ENCODE measurements at regions not wholly inside any gene's neighbourhood (a gene's known extent, or its start where the extent isn't known, plus 50 kb on each side); places are given as distances from the start of the nearest gene placed in this dataset.
"Not testable (repeated sequence)": the region's sequence is repeated elsewhere in the genome, so short reads cannot be mapped to it uniquely, and the experiment has no call there.

DNA sequence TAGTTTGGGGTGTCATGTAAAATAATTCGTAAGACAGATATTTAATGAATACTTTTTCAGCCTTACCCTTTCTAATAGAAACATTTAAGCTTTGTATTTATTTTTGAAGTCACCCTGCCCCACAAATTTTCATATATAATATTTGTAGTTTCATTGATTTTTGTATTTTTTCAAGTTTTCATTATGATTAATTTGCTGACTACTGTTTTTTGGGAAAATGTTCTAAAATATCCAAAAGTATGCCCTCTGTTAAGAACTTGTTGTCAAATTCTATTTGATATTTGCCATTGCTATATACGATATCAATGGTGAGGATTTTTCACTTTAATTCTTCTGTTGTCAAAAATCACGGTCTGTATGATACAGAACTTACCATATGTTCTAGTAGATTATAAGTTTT is 793.9 kb upstream of the CITED2 start:
- TF ChIP-seq, protein P1, sequence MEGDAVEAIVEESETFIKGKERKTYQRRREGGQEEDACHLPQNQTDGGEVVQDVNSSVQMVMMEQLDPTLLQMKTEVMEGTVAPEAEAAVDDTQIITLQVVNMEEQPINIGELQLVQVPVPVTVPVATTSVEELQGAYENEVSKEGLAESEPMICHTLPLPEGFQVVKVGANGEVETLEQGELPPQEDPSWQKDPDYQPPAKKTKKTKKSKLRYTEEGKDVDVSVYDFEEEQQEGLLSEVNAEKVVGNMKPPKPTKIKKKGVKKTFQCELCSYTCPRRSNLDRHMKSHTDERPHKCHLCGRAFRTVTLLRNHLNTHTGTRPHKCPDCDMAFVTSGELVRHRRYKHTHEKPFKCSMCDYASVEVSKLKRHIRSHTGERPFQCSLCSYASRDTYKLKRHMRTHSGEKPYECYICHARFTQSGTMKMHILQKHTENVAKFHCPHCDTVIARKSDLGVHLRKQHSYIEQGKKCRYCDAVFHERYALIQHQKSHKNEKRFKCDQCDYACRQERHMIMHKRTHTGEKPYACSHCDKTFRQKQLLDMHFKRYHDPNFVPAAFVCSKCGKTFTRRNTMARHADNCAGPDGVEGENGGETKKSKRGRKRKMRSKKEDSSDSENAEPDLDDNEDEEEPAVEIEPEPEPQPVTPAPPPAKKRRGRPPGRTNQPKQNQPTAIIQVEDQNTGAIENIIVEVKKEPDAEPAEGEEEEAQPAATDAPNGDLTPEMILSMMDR (conservative IDR thresholded peaks at IDR 0.05; ENCODE audit: low read depth, low read length), result no peak
- no peak overlapping the region for H3K4me3 ChIP-seq (ENCODE audit: low read length)
- DNase-seq (ENCODE audit: low read depth), result no peak

GRCh38 chr6:140160909-140161308 is 786.5 kb upstream of the CITED2 start:
- TF ChIP-seq, protein P1 (conservative IDR thresholded peaks at IDR 0.05; ENCODE audit: low read depth, low read length), result no peak

GRCh38 chr6:140160494-140160893 is 786.0 kb upstream of the CITED2 start:
- TF ChIP-seq, protein P1 (conservative IDR thresholded peaks at IDR 0.05; ENCODE audit: low read depth, low read length), result no peak

More at GRCh38 chr6:140160909-140161308, 786.5 kb upstream of the CITED2 start:
- H3K4me3 ChIP-seq (ENCODE audit: low read length), result no peak overlapping the region
- DNase-seq (ENCODE audit: low read depth), result no peak

GRCh38 chr6:140156131-140156530 is 781.7 kb upstream of the CITED2 start:
- TF ChIP-seq, protein P1 (conservative IDR thresholded peaks at IDR 0.05; ENCODE audit: low read depth, low read length), result no peak
- DNase-seq (ENCODE audit: low read depth), result no peak
- H3K4me3 ChIP-seq (ENCODE audit: low read length), result no peak overlapping the region

More at GRCh38 chr6:140160494-140160893, 786.0 kb upstream of the CITED2 start:
- no peak overlapping the region for H3K4me3 ChIP-seq (ENCODE audit: low read length)
- no peak for DNase-seq (ENCODE audit: low read depth)

DNA sequence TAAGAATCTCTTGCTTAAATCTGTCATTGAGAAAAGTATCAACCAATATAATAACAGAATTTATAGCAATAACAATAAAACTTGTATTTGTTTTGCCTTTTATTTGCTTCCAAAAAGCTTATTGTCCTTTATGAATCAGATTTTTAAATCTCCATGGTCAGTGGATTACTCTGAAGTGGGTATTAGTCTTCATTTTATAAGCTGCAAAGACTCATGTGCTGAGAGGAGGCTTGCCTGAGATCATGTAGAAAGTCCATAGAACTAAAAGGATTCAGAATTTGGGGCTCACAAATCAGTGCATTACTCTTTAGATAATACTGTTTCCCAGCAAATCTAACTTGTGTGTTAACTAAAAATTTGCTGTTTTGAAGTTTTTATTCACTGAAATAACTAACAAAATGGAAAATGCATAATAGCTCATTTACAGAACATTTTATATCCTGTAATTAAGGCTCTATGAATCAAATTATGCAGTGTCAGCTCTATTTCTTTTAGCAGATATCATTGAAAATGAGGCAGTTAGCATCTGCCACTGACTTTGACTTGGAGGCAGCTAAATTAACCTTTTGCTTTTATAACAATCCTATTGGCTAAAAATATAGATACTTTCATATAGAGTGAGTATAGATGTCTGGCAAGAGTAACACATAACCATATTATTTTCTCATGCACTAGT is 781.1 kb upstream of the CITED2 start:
- DNase-seq (ENCODE audit: low read depth), result no peak
- H3K4me3 ChIP-seq (ENCODE audit: low read length), result no peak overlapping the region
- TF ChIP-seq, protein P1 (conservative IDR thresholded peaks at IDR 0.05; ENCODE audit: low read depth, low read length), result no peak

DNA sequence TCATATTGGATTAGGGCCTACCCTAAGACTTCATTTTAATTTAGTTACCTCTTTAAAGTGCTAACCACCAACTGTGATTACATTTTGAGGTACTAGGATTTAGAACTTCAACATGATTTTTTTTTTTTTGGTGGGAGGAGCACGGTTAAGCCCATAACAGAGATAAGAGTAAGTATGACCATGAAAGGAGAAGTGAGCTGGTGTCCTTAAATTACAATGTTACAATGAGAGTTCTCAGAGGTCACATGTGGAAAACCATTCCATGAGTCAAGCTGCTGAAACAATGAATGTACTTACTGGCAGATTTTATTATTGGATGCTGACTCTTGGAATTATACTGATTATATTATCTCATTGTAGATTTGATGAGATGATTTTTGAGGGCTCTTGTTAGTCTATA is 779.3 kb upstream of the CITED2 start:
- no peak overlapping the region for H3K4me3 ChIP-seq (ENCODE audit: low read length)
- no peak for DNase-seq (ENCODE audit: low read depth)
- TF ChIP-seq, protein P1 (conservative IDR thresholded peaks at IDR 0.05; ENCODE audit: low read depth, low read length), result no peak

DNA sequence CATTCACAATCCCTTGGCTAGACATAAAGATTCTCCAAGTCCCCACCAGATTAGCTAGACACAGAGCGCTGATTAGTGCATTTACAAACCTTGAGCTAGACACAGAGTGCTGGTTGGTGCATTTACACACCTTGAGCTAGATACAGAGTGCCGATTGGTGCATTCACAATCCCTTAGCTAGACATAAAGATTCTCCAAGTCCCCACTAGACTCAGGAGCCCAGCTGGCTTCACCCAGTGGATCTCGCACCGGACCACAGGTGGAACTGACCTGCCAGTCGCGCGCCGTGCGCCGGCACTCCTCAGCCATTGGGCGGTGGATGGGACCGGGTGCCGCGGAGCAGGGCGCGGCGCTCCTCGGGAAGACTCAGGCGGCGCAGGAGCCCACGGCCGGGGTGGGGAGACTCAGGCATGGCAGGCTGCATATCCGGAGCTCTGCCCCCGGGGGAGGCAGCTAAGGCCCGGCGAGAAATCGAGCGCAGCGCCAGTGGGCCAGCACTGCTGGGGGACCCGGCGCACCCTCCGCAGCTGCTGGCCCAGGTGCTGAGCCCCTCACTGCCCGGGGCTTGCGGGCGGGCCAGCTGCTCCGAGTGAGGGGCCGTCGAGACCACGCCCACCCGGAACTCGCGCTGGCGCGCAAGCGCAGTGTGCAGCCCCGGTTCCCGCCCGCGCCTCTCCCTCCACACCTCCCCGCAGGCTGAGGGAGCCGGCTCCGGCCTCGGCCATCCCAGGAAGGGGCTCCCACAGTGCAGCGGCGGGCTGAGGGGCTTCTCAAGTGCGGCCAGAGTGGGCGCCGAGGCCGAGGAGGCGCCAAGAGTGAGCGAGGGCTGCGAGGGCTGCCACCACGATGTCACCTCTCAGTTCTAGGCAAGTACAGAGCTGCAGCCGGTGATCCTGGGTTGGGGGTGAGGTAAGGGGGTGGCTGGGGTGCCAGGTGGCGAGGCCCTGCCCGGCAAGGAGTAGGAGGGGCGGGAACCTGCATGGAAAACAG is 773.7 kb upstream of the CITED2 start:
- DNase-seq (ENCODE audit: low read depth); H3K4me3 ChIP-seq (ENCODE audit: low read length): not testable (repeated sequence)
